MV-4-11 (cell line): ENCODE measurements at regions not wholly inside any gene's neighbourhood (a gene's known extent, or its start where the extent isn't known, plus 50 kb on each side); places are given as distances from the start of the nearest gene placed in this dataset.
"Not testable (repeated sequence)": the region's sequence is repeated elsewhere in the genome, so short reads cannot be mapped to it uniquely, and the experiment has no call there.

Experiments
- DNase-seq: peaks from one replicate; lab custom pipeline; 2025; lab: John Stamatoyannopoulos, UW

DNA sequence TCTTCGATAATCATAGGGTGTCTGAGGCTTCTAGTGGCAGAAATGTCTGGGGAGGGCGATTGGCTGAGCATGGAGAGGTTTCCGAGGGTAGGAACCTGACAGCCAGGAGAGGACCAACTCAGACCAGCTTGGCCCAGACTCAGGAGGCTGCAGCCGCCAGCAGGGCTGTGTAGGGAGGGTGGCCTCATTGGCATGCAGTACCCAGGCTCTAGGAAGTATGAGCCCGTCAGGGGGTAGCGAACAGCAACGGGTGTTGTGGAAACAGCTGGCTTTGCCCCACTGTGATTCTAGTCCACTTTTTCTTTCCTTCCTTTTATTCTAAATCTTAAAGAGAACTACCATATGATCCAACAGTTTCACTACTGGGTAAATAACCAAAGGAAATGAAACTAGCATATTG is 103.3 kb downstream of the DIRAS3 start:
- DNase-seq, result peak; percentile 79

DNA sequence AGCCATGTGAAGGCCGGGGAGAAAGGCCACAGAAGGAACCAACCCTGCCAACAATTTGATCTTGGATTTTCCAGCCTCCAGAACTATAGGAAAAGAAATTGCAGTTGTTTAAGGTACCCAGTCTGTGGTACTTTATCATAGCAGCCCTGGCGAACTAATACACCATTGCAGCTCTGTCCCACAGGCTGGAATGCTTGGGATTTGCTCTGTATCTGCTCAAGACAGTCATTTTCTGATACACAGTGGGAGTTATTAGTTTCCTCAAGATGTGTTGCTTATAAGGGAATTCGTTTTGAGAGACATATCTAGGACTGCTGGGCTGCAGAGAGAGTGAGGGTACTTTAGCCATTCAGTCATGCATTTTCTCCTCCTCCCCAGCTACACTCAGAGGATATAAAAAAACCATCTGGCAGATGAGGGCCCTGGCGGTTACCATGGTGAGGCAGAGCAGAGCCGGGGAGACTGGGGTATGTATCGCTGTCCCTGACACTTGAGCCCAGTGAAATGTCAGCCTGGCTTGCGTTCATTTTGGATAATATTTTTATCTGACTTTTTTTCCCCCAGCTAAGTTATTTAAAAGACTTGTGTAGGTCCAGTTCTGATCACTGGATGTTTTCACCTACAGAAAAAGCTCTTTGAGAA is 104.6 kb downstream of the DIRAS3 start:
- no peak for DNase-seq

DNA sequence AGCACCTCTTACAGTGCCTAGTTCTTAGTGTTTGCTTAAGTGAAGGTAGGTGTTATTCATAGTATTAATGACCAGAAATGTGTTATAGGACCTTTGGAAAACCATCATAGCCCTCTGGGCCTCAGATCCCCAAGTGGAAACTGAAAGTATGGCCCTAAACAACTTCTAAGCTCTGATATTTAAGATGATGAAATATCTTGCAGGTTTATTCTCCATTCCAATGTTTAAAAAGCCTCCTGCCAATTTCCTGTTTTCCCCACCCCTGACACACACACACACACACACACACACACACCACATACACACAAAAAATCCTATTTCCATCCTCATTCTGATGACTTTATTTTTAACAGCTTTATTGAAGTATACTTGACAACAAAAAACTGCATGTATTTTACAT is 108.2 kb downstream of the DIRAS3 start:
- no peak for DNase-seq

DNA sequence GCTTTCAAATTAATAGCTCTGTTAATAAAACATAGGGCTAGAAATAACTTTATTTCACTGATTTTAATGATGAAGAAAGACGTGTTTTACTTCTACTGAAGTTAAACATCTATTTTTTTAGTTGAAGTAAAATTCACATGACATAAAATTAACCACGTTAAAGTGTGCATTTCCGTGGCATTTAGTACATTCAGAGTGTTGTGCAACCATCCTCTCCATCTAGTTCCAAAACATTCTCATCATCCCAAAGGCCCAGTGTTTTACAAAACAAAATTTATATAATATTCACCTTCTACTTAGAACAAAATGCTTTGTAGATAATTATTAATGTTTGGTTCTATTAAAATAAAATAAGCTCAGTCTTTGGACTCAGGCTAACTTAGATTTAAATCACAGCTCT is 108.5 kb upstream of the GNG12 start:
- no peak for DNase-seq

DNA sequence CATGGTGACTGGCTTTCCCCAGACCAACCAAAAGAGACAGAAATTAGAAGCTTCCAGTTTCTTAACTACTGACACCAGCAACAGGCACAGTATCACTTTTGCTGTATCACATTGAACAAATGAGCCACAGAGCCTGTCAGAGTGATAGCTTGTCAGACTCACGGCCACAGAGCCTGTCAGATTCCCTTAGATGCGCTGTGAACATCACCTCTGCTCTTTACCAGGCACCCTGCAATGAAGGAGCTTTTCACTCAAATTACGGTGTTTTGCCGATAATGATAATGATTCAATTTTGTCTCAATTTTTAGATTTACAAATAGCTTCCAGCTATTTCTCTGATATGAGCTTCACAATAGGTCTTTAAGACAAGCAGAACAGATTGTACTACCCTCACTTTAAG is 107.9 kb upstream of the GNG12 start:
- no peak for DNase-seq

DNA sequence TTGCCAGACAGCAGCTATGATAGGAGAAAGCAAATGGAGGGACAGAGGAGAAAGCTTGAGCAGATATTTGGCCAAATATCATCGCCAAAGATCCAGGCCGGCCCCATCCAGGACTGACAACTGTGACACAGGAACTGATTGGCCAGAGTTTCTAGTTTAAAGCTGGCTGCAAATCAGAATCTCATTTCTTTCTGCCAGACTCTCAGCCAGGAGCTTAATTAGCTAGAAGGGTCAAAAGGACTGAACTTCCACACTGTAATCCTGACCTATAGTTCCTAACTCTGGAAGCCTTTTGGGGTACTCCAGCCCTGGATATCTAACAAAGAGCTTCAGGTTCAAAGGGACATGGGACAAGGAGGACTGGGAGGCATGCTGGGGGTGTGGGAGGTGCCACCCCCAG is 106.7 kb upstream of the GNG12 start:
- DNase-seq, result no peak

DNA sequence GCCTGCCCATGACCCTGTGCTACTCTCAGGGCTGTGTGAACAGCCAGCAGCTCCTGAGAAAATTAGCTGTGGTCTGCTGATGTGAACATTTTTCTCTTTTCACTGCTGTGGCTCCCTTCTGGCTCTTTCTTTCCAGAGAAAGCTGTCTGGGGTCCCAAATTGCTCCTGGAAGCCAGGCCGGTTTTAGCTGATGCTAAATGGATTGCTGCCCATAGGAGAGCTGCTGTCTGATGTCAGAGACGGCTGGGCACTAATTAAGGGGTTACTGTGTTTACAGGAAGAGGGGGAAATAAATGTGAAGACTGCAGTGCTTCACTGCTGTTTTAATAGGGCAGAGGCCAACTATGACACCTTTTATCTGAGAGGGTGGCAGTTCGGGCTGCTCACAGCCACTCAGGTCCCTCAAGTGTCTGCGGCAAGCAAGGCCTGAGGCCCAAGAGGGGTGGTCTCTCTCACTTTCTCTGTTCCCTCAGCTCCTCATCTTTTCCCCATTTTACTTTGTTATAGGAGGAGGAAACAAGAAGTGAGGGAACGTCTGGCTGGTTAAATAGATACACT is 106.0 kb upstream of the GNG12 start:
- DNase-seq, result no peak

DNA sequence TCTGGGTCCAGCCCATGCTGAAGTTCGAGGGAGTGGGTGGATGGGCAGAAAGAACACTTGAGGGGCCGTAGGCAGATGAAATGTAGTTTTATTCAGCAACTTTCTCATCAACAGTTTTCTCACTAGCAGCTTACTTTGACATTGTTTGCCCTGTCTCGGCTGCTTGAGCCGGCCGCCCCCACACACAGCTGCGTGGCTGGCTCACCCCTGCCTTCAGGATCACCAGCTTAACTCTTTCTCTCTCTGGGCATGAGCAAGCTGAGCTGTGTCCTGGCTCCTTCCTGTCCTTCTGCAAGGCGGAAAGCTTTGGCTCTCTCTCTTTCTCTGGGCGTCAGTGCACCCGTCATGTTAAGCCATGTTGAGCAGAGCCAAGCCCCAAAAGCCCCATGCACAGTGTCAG is 104.4 kb upstream of the GNG12 start:
- DNase-seq, result no peak

DNA sequence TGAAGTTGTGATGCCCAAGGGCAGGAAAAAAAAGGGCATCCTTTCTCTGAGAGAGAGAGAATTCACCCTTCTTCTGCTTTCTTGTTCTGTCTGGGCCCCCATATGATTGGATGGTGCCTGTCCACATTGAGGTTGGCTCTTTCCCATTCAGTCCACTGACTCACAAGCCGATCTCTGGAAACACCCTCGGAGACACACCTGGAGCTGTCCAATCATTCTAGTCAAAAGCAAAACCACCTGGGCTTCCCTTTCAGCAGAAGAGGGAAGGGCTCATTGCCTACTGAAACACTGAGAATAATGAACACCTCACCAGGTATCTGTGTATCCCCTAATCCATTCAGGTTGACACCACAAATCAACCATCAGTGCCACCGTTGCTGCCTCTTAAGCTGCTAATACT is 103.7 kb upstream of the GNG12 start:
- no peak for DNase-seq

DNA sequence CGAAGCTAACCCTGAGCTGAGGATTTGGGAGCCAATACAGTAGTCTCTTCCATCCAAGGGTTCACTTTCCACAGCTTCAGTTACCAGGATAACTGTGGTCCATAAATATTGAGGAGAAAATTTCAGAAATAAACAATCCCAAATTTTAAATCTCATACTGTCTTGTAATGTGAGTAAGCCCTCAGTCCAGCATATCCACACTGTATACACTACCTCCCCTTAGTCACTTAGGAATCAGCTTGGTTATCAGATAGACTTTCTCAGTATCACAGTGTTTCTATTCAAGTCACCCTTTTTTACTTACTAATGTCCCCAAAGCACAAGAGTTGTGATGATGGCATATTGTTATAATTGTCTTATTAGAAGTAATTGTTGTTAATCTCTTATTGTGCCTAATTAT is 102.3 kb upstream of the GNG12 start:
- DNase-seq, result no peak

DNA sequence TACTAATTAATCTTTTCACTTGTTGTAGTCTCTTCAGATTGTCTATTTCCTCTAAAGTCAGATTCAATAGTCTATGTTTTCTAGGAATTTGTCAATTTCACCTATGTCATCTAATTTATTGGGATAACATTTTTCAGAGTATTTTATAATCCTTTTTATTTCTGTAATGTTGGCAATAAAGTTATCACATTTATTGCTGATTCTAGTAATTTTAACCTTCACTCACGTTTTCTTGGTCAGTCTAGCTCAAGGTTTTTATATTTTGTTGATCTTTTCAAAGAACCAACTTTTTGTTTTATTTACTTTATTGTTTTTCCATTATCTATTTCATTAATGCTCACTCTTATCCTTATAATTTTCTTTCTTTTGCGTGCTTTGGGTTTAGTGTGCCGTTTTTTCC is 97.9 kb upstream of the GNG12 start:
- DNase-seq, result no peak

DNA sequence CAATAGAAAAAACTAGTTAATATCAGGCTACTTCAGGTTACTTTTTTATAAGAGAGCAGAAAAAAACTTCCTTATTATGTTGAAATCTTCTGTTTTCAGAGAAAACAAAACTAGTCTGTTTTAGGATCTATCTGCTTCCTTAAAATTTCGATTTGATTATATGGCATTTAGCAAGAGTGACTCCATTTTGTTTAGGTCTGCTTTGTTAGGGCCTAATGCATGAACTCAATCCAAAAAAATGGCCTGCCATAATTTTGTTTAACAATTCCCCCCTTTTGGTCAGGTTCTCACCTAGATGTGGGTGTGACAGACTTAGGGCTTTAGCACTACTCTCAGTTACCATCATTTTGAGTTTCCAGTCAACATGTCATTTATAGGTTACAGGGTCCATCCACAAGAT is 89.8 kb upstream of the GNG12 start:
- peak; percentile 5 for DNase-seq

DNA sequence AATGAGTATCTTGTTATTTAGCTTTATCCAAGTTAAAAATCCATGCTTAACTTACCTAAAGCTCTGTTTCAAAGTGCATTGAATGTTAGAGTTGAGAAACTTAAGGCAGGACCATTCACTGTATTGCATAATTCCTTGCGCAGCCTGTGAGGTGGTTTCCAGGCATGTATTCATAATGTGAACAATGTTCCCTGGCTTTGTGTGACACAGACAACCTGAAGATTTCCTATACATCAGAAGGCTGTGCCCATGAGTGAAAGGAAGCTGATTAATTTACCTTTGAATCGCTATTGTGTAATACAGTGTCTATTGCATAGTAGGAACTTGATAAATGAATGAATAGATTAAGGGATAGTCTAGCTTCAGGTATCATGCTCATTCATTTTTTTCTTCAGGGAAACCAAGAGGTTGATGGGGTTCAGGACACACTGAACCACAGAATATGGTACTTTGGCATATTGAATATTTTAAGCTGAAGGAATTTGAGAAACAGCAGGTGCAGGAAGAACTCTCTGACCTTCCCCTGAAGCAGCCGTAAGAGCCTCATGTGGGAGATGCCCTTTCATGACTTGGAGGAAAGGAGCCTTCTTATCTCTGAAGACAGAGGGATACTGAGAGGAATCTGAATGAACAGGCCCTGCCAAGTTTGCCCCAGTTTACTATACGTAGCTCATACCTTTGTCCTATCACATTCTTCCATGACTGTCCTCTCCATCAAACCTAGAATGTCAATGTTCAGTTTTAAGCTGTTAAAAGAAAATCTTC is 88.6 kb upstream of the GNG12 start:
- DNase-seq, result no peak

DNA sequence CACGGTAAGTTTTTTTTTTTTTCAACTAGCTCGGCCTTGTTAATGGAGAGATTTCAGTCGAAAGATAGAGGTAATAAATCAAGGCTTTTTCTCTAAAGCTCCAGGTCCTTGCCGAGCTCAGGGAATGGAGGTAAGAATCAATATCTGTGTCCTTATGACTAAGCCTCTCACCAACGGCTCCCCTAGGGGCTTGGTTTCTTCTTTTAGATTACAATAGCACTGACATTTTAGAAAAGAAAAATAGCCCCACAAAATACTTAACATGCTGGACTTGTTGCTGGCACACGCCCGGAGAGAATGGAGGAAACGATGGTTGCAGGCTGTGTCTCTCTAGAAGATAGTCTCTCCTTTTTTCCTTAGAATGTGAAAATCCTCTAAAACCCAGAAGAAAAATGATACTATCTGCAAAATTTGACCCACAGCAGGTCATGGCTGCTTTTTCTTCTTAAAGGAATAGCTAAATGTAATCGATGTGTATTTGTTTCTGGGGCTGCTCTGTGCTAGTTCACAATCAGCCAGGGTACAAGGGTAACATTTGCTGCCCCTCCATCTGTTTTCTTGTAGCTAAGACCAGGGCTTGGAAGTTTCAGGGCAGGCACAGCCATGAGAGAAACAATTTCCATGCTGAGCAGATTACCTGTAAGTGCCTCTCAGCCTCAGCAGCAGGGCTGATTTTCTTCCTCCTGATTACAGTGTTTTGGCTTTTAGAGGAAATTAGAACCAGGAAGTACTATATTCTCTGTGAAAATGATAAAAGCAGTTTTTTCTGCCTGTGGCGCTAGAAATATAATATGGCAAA is 86.2 kb upstream of the GNG12 start:
- DNase-seq, result no peak

DNA sequence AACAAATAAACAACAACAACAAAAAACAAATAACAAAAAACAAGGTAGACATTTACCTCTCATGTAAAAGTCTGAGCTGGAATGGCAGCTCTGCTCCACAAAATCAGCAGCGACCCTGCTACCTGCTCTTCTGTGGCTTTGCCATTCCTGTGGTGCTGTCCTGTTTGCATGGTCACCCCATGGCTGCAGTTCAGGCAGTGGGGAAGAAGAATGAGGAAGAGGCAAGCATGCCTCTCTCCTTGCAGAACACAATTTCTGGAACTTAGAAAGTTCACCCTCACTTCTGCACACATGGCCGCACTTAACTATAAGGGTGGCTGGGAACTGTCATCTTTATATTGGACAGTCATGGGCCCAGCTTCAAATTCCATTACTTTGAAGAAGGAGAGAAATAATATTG is 84.8 kb upstream of the GNG12 start:
- DNase-seq, result no peak

DNA sequence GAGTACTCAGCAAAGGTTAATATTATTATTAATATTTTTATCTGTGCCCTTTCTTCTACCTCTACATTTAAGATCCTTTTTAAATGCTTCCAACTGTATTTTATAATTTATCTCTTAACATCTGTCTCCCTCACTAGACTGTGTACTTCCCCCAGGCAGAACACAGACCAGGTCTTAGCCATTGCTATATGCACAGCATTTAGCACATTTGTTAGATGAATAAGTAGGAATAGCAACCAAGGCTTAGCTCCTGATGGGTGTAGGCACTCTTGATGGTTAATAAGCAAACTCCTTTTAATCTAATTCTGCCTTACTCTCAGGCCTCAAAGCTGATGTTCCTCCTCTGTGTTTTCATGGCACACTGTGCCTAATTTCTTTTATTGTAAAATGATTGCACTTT is 83.7 kb upstream of the GNG12 start:
- no peak for DNase-seq

DNA sequence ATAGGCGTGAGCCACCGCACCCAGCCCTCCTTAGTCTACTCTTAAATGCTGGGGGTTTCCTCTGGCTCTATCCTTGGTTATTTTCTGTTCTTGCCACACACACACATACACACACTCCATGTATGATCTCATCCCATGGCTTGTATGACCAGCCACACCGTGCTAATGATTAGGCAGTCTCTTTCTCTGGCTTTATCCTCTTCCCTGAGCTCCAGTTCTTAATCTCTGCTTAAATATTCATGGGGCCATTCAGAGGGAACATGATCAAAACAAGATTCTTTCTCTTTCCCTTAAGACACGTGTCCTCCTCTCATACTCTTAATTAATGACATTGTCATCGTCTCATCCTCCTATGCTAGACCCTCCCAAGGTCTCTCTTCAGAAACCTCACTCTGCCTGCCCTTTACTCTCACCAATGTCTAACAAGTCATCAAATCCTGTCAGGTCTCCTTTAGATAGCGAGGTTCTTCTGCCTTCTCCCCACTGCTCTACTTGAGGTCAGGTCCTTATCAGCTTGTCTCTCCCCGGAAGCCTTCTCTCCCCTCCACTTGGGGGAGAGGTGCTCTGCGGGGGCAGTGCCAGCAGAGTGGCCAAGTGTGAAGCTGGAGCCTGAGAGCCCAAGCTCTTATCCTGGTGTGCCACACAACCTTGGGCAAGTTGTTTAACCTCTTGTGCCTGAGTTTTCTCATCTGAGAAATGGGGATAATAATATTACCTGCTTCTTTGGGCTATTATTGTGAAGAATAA is 83.0 kb upstream of the GNG12 start:
- no peak for DNase-seq

DNA sequence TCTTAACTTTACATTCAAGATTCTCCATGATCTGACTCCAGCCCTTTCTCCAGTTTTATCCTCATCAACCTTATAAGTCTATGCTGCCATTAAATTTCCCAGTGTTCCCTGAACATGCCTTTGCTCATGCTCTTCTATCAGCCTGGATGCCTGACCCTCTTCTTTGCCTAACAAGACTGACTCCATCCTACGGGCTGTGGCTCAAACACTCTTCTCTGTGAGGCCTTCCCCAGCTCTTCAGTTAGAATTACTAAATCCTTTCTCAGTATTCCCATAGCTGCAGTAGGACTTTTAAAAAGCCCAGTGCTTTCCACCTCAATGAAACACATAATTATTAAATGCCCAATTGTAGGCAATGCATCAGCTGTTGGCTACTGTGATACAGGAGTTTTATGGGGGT is 76.5 kb upstream of the GNG12 start:
- no peak for DNase-seq

DNA sequence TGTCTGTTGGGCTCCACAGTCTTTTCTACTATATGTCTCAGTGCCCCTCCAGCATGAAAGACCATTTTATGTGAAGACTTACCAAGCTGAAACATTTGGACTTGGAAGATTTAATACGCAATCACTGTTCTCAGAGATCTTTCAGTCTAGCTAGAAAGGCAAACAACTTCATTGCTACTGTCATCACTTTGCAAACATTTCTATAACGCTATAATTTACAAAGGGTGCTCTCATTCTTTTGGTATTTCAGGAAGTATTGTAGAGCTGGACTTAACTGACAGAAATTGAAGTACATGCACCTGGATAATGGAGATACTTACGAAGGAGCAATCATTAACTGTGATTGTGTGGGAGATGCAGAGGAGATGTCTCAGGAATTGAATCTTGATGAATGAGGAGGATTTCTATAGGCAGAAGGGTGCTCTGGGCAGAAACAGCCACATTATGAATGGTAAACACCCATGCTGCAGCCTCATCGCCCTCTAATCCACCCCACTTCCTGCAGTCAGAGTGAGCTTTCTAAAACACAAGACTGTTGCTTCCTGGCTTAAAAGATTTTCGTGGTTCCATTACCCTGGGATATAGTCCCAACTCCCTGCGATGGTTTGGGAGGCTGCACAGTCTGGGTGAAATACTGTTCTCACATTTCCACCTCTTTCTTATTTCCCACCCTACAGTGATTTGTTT is 75.1 kb upstream of the GNG12 start:
- no peak for DNase-seq

DNA sequence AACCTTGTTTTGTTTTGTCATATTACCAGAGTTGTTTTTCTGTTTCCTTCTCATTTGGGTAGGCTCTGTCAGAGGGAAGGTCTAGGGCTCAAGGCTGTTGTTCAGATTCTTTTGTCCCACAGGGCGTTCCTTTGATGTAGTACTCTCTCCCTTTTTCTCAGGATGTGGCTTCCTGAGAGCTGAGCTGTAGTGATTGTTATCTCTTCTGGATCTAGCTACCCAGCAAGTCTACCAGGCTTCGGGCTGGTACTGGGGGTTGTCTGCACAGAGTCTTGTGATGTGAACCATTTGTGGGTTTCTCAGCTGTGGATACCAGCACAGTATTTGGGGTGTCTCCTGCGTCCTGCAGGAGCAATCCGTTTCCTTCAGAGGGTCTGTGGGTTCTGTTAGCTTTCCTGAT is 74.2 kb upstream of the GNG12 start:
- DNase-seq, result not testable (repeated sequence)

DNA sequence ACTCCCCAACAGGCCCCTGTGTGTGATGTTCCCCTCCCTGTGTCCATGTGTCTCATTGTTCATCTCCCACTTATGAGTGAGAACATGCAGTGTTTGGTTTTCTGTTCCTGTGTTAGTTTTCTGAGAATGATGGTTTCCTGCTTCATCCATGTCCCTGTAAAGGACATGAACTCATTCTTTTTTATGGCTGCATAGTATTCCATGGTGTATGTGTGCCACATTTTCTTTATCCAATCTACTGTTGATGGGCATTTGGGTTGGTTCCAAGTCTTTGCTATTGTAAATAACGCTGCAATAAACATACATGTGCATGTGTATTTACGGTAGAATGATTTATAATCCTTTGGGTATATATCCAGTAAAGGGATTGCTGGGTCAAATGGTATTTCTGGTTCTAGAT is 72.7 kb upstream of the GNG12 start:
- DNase-seq, result not testable (repeated sequence)
